Epithelial cell of proximal tubule (primary cell): ENCODE measurements at regions not wholly inside any gene's neighbourhood (a gene's known extent, or its start where the extent isn't known, plus 50 kb on each side); places are given as distances from the start of the nearest gene placed in this dataset.

Experiments
- DNase-seq: peaks from one replicate; pipeline ENCODE4 v3.0.0-alpha.2; 2011; ENCODE audit warnings: low read depth
- H3K4me3 ChIP-seq: 2 replicates; pipeline ENCODE4 v1.5.1; 2011; ENCODE audit warnings: low read depth, mild to moderate bottlenecking, low read length
- CTCF ChIP-seq: conservative IDR thresholded peaks from 2 replicates; pipeline ENCODE4 v1.5.1; 2012; ENCODE audit warnings: low read depth, mild to moderate bottlenecking, low read length

GRCh38 chr1:4303303-4303702 lies 351.1 kb upstream of the AJAP1 start:
- no peak for TF ChIP-seq CTCF
- H3K4me3 ChIP-seq: no peak overlapping the region

GRCh38 chr1:4305526-4306301 lies 348.7 kb upstream of the AJAP1 start:
- H3K4me3 ChIP-seq: no peak overlapping the region
- no peak for TF ChIP-seq CTCF
- no peak for DNase-seq

More at GRCh38 chr1:4303303-4303702, 351.1 kb upstream of the AJAP1 start:
- no peak for DNase-seq

- no peak for TF ChIP-seq CTCF
- DNase-seq: no peak
- no peak overlapping the region for H3K4me3 ChIP-seq
Observed at GRCh38 chr1:4306559-4307467, 347.6 kb upstream of the AJAP1 start.

GRCh38 chr1:4307468-4307845 lies 347.0 kb upstream of the AJAP1 start:
- DNase-seq: no peak
- no peak for TF ChIP-seq CTCF
- no peak overlapping the region for H3K4me3 ChIP-seq

- no peak for DNase-seq
- no peak overlapping the region for H3K4me3 ChIP-seq
- no peak for TF ChIP-seq CTCF
Observed at GRCh38 chr1:4307911-4308545, 346.4 kb upstream of the AJAP1 start.

- TF ChIP-seq CTCF: no peak
- no peak overlapping the region for H3K4me3 ChIP-seq
- no peak for DNase-seq
Observed at GRCh38 chr1:4308806-4309205, 345.6 kb upstream of the AJAP1 start.
